Epithelial cell of proximal tubule (primary cell): ENCODE measurements at regions not wholly inside any gene's neighbourhood (a gene's known extent, or its start where the extent isn't known, plus 50 kb on each side); places are given as distances from the start of the nearest gene placed in this dataset.

Experiments used
- DNase-seq: peaks from one replicate; pipeline ENCODE4 v3.0.0-alpha.2; 2011; ENCODE audit warnings: low read depth
- H3K4me3 ChIP-seq: 2 replicates; pipeline ENCODE4 v1.5.1; 2011; ENCODE audit warnings: low read depth, mild to moderate bottlenecking, low read length
- TF ChIP-seq, protein P1 (sequence below): conservative IDR thresholded peaks from 2 replicates; pipeline ENCODE4 v1.5.1; 2012; ENCODE audit warnings: low read depth, mild to moderate bottlenecking, low read length

DNA sequence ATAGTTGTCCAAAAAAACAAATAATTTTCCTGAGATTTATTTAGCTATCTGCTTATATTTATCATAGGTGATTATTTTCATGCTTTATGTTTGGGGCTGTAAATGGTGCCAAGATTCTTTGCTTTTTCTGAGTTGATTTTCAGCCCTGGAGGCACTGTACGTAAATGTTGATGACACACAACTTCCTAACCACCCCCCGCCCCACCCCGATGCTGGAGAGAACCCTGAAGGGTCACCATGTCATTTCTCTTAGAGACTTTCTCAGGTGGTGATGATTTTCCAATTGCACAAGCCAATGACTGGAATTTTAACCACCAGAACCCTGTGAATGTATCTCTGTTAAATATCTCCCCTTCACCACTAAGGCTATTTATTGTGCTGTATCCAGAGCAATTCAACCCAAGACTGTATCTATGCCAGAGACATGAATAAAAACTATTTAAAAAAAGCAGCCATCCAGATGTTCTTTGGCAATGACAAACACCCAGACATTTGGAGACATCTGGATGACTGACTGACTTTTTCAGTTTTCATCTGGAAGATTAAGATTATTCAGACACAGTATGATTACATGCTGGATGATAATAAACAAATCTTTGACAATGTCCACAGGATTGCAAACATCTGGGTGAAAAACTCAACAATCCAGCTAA, 346.0 kb downstream of the LMX1A start:
- DNase-seq, result no peak
- no peak overlapping the region for H3K4me3 ChIP-seq
- TF ChIP-seq, protein P1, sequence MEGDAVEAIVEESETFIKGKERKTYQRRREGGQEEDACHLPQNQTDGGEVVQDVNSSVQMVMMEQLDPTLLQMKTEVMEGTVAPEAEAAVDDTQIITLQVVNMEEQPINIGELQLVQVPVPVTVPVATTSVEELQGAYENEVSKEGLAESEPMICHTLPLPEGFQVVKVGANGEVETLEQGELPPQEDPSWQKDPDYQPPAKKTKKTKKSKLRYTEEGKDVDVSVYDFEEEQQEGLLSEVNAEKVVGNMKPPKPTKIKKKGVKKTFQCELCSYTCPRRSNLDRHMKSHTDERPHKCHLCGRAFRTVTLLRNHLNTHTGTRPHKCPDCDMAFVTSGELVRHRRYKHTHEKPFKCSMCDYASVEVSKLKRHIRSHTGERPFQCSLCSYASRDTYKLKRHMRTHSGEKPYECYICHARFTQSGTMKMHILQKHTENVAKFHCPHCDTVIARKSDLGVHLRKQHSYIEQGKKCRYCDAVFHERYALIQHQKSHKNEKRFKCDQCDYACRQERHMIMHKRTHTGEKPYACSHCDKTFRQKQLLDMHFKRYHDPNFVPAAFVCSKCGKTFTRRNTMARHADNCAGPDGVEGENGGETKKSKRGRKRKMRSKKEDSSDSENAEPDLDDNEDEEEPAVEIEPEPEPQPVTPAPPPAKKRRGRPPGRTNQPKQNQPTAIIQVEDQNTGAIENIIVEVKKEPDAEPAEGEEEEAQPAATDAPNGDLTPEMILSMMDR, result no peak

DNA sequence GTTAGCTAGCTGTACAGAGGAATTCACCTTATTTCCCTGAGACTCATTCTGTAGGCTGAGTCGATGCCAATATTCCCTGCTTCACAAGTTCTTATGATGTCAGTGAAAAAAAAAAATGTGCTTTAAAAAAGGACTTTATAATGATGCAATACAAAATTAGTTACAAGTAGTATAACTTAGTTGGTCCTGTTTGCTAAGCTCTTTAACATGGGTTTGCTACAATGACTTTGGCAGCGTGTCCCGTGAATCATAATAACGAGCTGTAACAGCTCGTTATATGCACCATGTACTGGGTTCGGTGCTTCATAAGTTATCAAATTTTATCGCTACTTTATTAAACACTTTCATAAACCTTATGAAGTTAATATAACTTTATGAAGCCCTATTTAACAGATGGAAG, 349.7 kb downstream of the LMX1A start:
- no peak overlapping the region for H3K4me3 ChIP-seq
- TF ChIP-seq, protein P1, result no peak
- DNase-seq, result no peak

DNA sequence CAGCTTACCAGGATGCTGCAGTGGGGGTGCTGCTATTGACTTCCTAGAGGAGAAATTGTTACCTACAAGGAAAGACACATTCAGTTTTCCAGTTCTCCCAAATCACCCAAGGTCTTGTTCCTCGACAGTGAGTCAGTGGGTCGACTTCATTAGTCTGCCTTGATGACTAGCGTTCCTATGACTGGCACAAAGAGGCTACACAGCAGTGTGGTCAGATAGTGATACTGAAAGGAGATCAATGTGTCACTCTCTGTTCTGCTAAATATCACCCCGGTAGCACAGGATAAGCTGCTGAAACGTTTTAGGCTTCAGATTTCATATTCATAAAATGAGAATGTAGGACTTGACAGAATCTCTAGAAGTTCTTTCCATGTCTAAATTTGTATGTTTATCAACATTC, 357.4 kb downstream of the LMX1A start:
- DNase-seq, result no peak
- TF ChIP-seq, protein P1, result no peak
- H3K4me3 ChIP-seq, result no peak overlapping the region

DNA sequence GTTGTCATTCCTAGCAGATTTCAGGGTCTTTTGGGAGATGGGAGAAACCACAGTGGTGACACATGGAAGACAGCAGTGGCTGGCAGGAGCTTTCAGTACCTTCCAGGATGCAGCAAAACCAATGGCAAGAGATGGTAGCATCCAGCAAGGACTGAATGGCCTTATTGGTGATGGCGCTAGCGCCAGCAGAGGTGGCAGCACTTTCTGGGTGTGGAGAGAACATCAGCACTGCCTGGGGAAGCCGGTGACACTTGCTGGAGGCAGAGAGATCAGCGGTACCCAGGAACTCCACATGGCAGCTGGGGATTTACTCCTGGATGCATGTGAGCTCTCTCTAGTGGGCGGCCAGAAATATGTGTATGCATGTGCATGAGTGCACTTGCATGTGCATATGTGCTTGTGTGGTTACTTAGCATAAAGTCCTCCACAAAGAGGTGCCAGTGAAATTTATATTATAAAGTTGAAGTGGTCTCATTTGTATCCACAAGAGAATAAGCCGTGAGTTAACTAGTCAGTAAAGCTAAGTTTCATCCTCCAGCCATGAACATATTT, 364.7 kb downstream of the LMX1A start:
- no peak overlapping the region for H3K4me3 ChIP-seq
- no peak for DNase-seq
- TF ChIP-seq, protein P1, result no peak

DNA sequence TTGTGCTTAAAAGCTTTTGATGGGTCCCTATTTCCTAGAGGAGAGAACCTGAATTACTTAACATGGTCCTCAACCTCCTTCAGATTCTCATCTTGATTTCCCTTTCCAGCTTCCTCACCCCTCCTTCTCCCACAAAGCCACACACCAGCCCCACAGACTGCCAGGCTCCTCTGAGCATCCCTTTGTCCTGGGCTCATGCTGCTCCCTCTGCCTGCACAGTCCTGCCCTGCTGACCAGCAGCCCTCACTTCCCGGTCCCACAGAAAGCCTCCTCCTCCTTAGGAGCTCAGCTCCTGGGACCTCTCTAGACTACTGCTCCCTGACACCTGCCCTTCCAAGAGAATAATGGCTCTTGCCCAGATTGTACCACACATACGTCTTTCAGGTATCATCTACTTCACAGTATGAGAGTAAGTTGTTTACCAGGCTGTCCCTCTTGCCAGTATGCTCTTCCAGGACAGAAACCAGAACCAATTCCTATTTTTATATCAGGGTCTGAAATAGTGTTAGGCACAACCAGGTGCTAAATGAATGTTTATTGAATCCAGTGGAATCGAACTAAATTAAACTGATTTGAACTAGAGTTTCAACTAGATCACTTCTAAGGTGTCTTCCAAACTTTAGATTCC, 373.4 kb downstream of the LMX1A start:
- DNase-seq, result no peak
- H3K4me3 ChIP-seq, result no peak overlapping the region
- TF ChIP-seq, protein P1, result no peak

DNA sequence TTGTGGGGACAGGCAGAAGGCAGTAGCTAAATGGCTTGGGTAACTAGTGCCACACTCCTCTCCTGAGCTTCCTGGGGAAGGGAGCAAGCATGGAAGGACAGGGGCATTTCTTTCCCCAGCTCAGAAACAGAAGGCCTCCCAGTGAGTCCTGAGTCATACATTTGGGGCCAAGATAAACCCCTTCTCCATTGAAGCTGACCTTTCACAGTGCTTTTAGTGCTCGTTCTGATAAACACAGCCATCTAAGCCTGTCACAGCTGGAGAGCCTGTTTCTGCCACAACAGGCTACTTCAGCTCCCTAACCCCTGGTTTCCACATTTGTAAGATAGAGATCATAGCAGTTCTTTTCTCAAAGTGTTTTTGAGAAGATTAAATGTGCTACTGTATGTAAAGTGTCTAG, 374.0 kb downstream of the LMX1A start:
- H3K4me3 ChIP-seq, result no peak overlapping the region
- TF ChIP-seq, protein P1, result no peak
- DNase-seq, result no peak

DNA sequence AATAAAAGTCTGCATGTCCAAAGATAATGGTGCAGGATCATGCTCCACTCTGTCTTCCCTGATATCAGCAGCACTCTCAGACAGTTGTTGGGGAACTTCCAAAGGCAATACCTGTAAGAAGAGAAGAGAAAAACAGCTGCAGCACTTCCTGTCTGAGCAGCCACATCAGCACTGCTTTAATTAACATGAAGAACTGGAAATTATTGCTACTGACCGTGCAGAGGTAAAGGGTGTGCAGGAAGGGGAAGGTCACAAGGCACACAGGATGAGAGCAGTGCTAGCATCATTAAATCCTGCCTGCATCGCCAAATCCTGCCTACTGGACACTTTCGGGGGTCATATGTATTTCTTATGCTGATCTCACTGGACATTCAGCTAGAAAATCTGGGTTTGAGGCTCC, 379.0 kb downstream of the LMX1A start:
- no peak for DNase-seq
- H3K4me3 ChIP-seq, result no peak overlapping the region
- TF ChIP-seq, protein P1, result no peak
